Activated T-cell treated with anti-CD3 and anti-CD28 coated beads, Interleukin-2, amount 50 U/mL, for 24 hours (primary cell): ENCODE measurements at regions not wholly inside any gene's neighbourhood (a gene's known extent, or its start where the extent isn't known, plus 50 kb on each side); places are given as distances from the start of the nearest gene placed in this dataset.

Experiments
- DNase-seq: peaks from one replicate; pipeline ENCODE4 v3.0.0-alpha.2; 2020
- H3K27ac Mint-ChIP-seq: 2 replicates; pipeline ENCODE4 v1.8.0; 2020; ENCODE audit warnings: mild to moderate bottlenecking, mixed read lengths
- H3K27me3 Mint-ChIP-seq: 2 replicates; pipeline ENCODE4 v1.8.0; 2020; ENCODE audit warnings: mixed read lengths
- H3K36me3 Mint-ChIP-seq: 2 replicates; pipeline ENCODE4 v1.8.0; 2020; ENCODE audit warnings: low read depth, mixed read lengths
- H3K4me1 Mint-ChIP-seq: 2 replicates; pipeline ENCODE4 v1.8.0; 2020; ENCODE audit warnings: low read depth, mixed read lengths
- H3K4me3 Mint-ChIP-seq: 2 replicates; pipeline ENCODE4 v1.8.0; 2020; ENCODE audit warnings: mild to moderate bottlenecking, moderate library complexity, mixed read lengths
- H3K9me3 Mint-ChIP-seq: 2 replicates; pipeline ENCODE4 v1.8.0; 2020; ENCODE audit warnings: mixed read lengths

- Mint-ChIP-seq H3K27ac (no peak overlapping the region), H3K27me3 (no peaks in the 10 kb centered on the region), H3K9me3 (peaks cover 5% of the 10 kb centered on the region), H3K36me3 (no peaks in the 10 kb centered on the region), H3K4me1 (no peaks in the 10 kb centered on the region), H3K4me3 (no peak overlapping the region)
- DNase-seq: no peak
Observed at GRCh38 chr9:106738109-106738508, 124.9 kb upstream of the ZNF462 start.

- H3K27ac Mint-ChIP-seq: no peak overlapping the region
- H3K27me3 Mint-ChIP-seq: no peaks in the 10 kb centered on the region
- H3K9me3 Mint-ChIP-seq: no peaks in the 10 kb centered on the region
- H3K4me1 Mint-ChIP-seq: no peaks in the 10 kb centered on the region
- H3K36me3 Mint-ChIP-seq: no peaks in the 10 kb centered on the region
- DNase-seq: no peak
- H3K4me3 Mint-ChIP-seq: no peak overlapping the region
Observed at GRCh38 chr9:106745457-106745856, 117.5 kb upstream of the ZNF462 start.

GRCh38 chr9:106745876-106746275, 117.1 kb upstream of the ZNF462 start:
- Mint-ChIP-seq H3K9me3 (no peaks in the 10 kb centered on the region), H3K27ac (no peak overlapping the region), H3K4me3 (no peak overlapping the region), H3K4me1 (no peaks in the 10 kb centered on the region), H3K27me3 (no peaks in the 10 kb centered on the region), H3K36me3 (no peaks in the 10 kb centered on the region)
- no peak for DNase-seq

GRCh38 chr9:106751681-106752080, 111.3 kb upstream of the ZNF462 start:
- Mint-ChIP-seq H3K27me3 (no peaks in the 10 kb centered on the region), H3K27ac (no peak overlapping the region), H3K4me3 (no peak overlapping the region), H3K9me3 (no peaks in the 10 kb centered on the region), H3K36me3 (no peaks in the 10 kb centered on the region), H3K4me1 (no peaks in the 10 kb centered on the region)
- DNase-seq: no peak

GRCh38 chr9:106752581-106752980, 110.4 kb upstream of the ZNF462 start:
- Mint-ChIP-seq H3K4me1 (no peaks in the 10 kb centered on the region), H3K27ac (no peak overlapping the region), H3K27me3 (no peaks in the 10 kb centered on the region), H3K36me3 (no peaks in the 10 kb centered on the region), H3K9me3 (no peaks in the 10 kb centered on the region), H3K4me3 (no peak overlapping the region)
- DNase-seq: no peak

GRCh38 chr9:106753155-106753671, 109.8 kb upstream of the ZNF462 start:
- no peaks in the 10 kb centered on the region for H3K4me1 Mint-ChIP-seq
- H3K4me3 Mint-ChIP-seq: no peak overlapping the region
- no peaks in the 10 kb centered on the region for H3K36me3 Mint-ChIP-seq
- no peaks in the 10 kb centered on the region for H3K27me3 Mint-ChIP-seq
- no peak for DNase-seq
- H3K9me3 Mint-ChIP-seq: no peaks in the 10 kb centered on the region
- no peak overlapping the region for H3K27ac Mint-ChIP-seq

- Mint-ChIP-seq H3K4me1 (no peaks in the 10 kb centered on the region), H3K27me3 (no peaks in the 10 kb centered on the region), H3K27ac (no peak overlapping the region), H3K9me3 (no peaks in the 10 kb centered on the region), H3K4me3 (no peak overlapping the region), H3K36me3 (no peaks in the 10 kb centered on the region)
- DNase-seq: no peak
Observed at GRCh38 chr9:106755736-106756135, 107.2 kb upstream of the ZNF462 start.

- H3K4me1 Mint-ChIP-seq: no peaks in the 10 kb centered on the region
- no peak for DNase-seq
- H3K27ac Mint-ChIP-seq: no peak overlapping the region
- H3K36me3 Mint-ChIP-seq: no peaks in the 10 kb centered on the region
- H3K27me3 Mint-ChIP-seq: no peaks in the 10 kb centered on the region
- H3K4me3 Mint-ChIP-seq: no peak overlapping the region
- H3K9me3 Mint-ChIP-seq: no peaks in the 10 kb centered on the region
Observed at GRCh38 chr9:106757514-106757913, 105.5 kb upstream of the ZNF462 start.

- Mint-ChIP-seq H3K4me1 (no peaks in the 10 kb centered on the region), H3K36me3 (no peaks in the 10 kb centered on the region)
Observed at GRCh38 chr9:106758911-106759310, 104.1 kb upstream of the ZNF462 start.

GRCh38 chr9:106761493-106761892, 101.5 kb upstream of the ZNF462 start:
- no peaks in the 10 kb centered on the region for H3K36me3 Mint-ChIP-seq
- no peak overlapping the region for H3K27ac Mint-ChIP-seq
- H3K9me3 Mint-ChIP-seq: no peaks in the 10 kb centered on the region

More at GRCh38 chr9:106758911-106759310, 104.1 kb upstream of the ZNF462 start:
- Mint-ChIP-seq H3K4me3 (no peak overlapping the region), H3K9me3 (no peaks in the 10 kb centered on the region), H3K27me3 (no peaks in the 10 kb centered on the region), H3K27ac (no peak overlapping the region)
- DNase-seq: no peak

GRCh38 chr9:106766616-106767015, 96.3 kb upstream of the ZNF462 start:
- no peaks in the 10 kb centered on the region for H3K4me1 Mint-ChIP-seq
- H3K36me3 Mint-ChIP-seq: no peaks in the 10 kb centered on the region
- H3K9me3 Mint-ChIP-seq: no peaks in the 10 kb centered on the region
- H3K4me3 Mint-ChIP-seq: no peak overlapping the region
- no peak overlapping the region for H3K27ac Mint-ChIP-seq
- H3K27me3 Mint-ChIP-seq: no peaks in the 10 kb centered on the region
- no peak for DNase-seq

More at GRCh38 chr9:106761493-106761892, 101.5 kb upstream of the ZNF462 start:
- Mint-ChIP-seq H3K4me1 (no peaks in the 10 kb centered on the region), H3K4me3 (no peak overlapping the region), H3K27me3 (no peaks in the 10 kb centered on the region)
- DNase-seq: no peak

- Mint-ChIP-seq H3K4me1 (no peaks in the 10 kb centered on the region), H3K27ac (no peak overlapping the region), H3K9me3 (no peaks in the 10 kb centered on the region), H3K36me3 (no peaks in the 10 kb centered on the region), H3K4me3 (no peak overlapping the region), H3K27me3 (no peaks in the 10 kb centered on the region)
- DNase-seq: no peak
Observed at GRCh38 chr9:106769331-106769730, 93.6 kb upstream of the ZNF462 start.

GRCh38 chr9:106771608-106772007, 91.4 kb upstream of the ZNF462 start:
- Mint-ChIP-seq H3K4me1 (no peaks in the 10 kb centered on the region), H3K36me3 (no peaks in the 10 kb centered on the region), H3K4me3 (no peak overlapping the region), H3K9me3 (no peaks in the 10 kb centered on the region), H3K27me3 (no peaks in the 10 kb centered on the region), H3K27ac (no peak overlapping the region)
- no peak for DNase-seq

- no peak for DNase-seq
- Mint-ChIP-seq H3K4me1 (no peaks in the 10 kb centered on the region), H3K36me3 (no peaks in the 10 kb centered on the region), H3K9me3 (peaks cover 2% of the 10 kb centered on the region), H3K4me3 (no peak overlapping the region), H3K27ac (no peak overlapping the region), H3K27me3 (no peaks in the 10 kb centered on the region)
Observed at GRCh38 chr9:106772523-106773290, 90.3 kb upstream of the ZNF462 start.

- Mint-ChIP-seq H3K36me3 (no peaks in the 10 kb centered on the region), H3K27ac (no peak overlapping the region), H3K4me3 (no peak overlapping the region), H3K9me3 (peaks cover 2% of the 10 kb centered on the region), H3K4me1 (no peaks in the 10 kb centered on the region), H3K27me3 (no peaks in the 10 kb centered on the region)
- DNase-seq: no peak
Observed at GRCh38 chr9:106773750-106774149, 89.2 kb upstream of the ZNF462 start.
